A549 (cell line): ENCODE measurements at regions not wholly inside any gene's neighbourhood (a gene's known extent, or its start where the extent isn't known, plus 50 kb on each side); places are given as distances from the start of the nearest gene placed in this dataset.

Experiments used
- ATAC-seq, 2 experiments: fragments of 200-7000 bp in 1 of 2; fragments of >200 bp in 1 of 2; cut with Nextera tagmentation in 1 of 2; cut with Tn5 transposase in 1 of 2; 3 replicates each; pipeline versions ENCODE4 v1.8.0 to v1.9.1; 2018 to 2020; ENCODE audit warnings: mild to moderate bottlenecking in 1 of 2, moderate library complexity in 1 of 2
- CTCF ChIA-PET: fragments of 300-600 bp; sonication (Branson Sonifier 250); formaldehyde crosslinking; extraction: SDS; loops from one replicate; lab custom pipeline; 2021; ENCODE audit warnings: antibody characterized with exemption, inconsistent platforms; lab: Yijun Ruan, JAX
- POLR2A ChIA-PET: fragments of 350-600 bp; formaldehyde crosslinking; extraction: SDS; loops from one replicate; lab custom pipeline; 2021; ENCODE audit warnings: antibody characterized with exemption, inconsistent platforms; lab: Yijun Ruan, JAX
- DNase-seq, 2 experiments: peaks; one replicate each; pipeline versions ENCODE4 v3.0.0 to v3.0.0-alpha.2; 2011 to 2016; ENCODE audit warnings: low read depth in 1 of 2, low spot score in 1 of 2
- FAIRE-seq: peaks from 2 replicates; lab custom pipeline; 2011; peaks lifted over from hg19 to GRCh38; lab: Jason Lieb, UNC
- H3K27ac ChIP-seq, 2 experiments: fragments of >200 bp; sonication (Bioruptor Twin); formaldehyde crosslinking; 3 replicates each; pipeline ENCODE4 v1.5.1; 2016 to 2017
- H3K4me1 ChIP-seq: fragments of >200 bp; sonication (Bioruptor Twin); formaldehyde crosslinking; 3 replicates; pipeline ENCODE4 v1.6.1; 2016
- H3K4me2 ChIP-seq: fragments of >200 bp; sonication (Bioruptor Twin); formaldehyde crosslinking; 3 replicates; pipeline ENCODE4 v1.6.1; 2016
- H3K4me3 ChIP-seq: fragments of >200 bp; sonication (Bioruptor Twin); formaldehyde crosslinking; 3 replicates; pipeline ENCODE4 v1.5.1; 2016
- H3K9me3 ChIP-seq: fragments of >200 bp; sonication (Bioruptor Twin); formaldehyde crosslinking; 3 replicates; pipeline ENCODE4 v1.6.1; 2016
- BCL3 ChIP-seq: fragments of >200 bp; sonication (Bioruptor Twin); formaldehyde crosslinking; IDR thresholded peaks from 3 replicates; pipeline ENCODE4 v1.6.1; 2016
- CBX8 ChIP-seq: fragments of 200-600 bp; sonication (generic); IDR thresholded peaks from 2 replicates; pipeline ENCODE4 v1.6.1; 2016
- EHF ChIP-seq: fragments of 250-450 bp; sonication (Bioruptor Pico); IDR thresholded peaks from 2 replicates; pipeline ENCODE4 v1.5.0; 2020; ENCODE audit warnings: mild to moderate bottlenecking
- EP300 ChIP-seq, 2 experiments: fragments of >200 bp; sonication (Bioruptor Twin); formaldehyde crosslinking; IDR thresholded peaks; 2 replicates in 1 of 2; 3 replicates in 1 of 2; pipeline ENCODE4 v1.6.1; 2016 to 2017
- ESRRA ChIP-seq: fragments of 150-350 bp; IDR thresholded peaks from 2 replicates; pipeline ENCODE4 v1.6.1; 2014; ENCODE audit warnings: mild to moderate bottlenecking, low read length, borderline replicate concordance
- FOSB ChIP-seq: fragments of 250-450 bp; sonication (Bioruptor Pico); IDR thresholded peaks from 2 replicates; pipeline ENCODE4 v1.5.0; 2020; ENCODE audit warnings: mild to moderate bottlenecking, moderate library complexity
- FOXS1 ChIP-seq: fragments of 250-450 bp; sonication (Bioruptor Pico); IDR thresholded peaks from 2 replicates; pipeline ENCODE4 v1.5.0; 2020; ENCODE audit warnings: mild to moderate bottlenecking, moderate library complexity
- GATA3 ChIP-seq: IDR thresholded peaks from 2 replicates; pipeline ENCODE4 v1.6.1; 2012; ENCODE audit warnings: borderline replicate concordance
- HDAC2 ChIP-seq: fragments of 200-600 bp; sonication (generic); IDR thresholded peaks from 2 replicates; pipeline ENCODE4 v1.6.1; 2016
- HEYL ChIP-seq: fragments of 250-450 bp; sonication (Bioruptor Pico); IDR thresholded peaks from 2 replicates; pipeline ENCODE4 v1.8.0; 2021; ENCODE audit warnings: mild to moderate bottlenecking, moderate library complexity
- JUN ChIP-seq, 2 experiments: fragments of >200 bp; sonication (Bioruptor Twin); formaldehyde crosslinking; IDR thresholded peaks; 2 replicates in 1 of 2; 3 replicates in 1 of 2; pipeline ENCODE4 v1.6.1; 2016 to 2017
- JUNB ChIP-seq: fragments of >200 bp; sonication (Bioruptor Twin); formaldehyde crosslinking; IDR thresholded peaks from 2 replicates; pipeline ENCODE4 v1.6.1; 2016
- KDM1A ChIP-seq: fragments of 200-600 bp; sonication (generic); IDR thresholded peaks from 2 replicates; pipeline ENCODE4 v1.6.1; 2016; ENCODE audit warnings: low read depth, mild to moderate bottlenecking
- KDM5A ChIP-seq: fragments of 200-600 bp; sonication (generic); IDR thresholded peaks from 2 replicates; pipeline ENCODE4 v1.6.1; 2016; ENCODE audit warnings: antibody characterized with exemption, mild to moderate bottlenecking
- MAFK ChIP-seq: fragments of 450-650 bp; IDR thresholded peaks from 2 replicates; pipeline ENCODE4 v1.6.1; 2014; ENCODE audit not compliant: partially characterized antibody
- MAZ ChIP-seq: fragments of 150-350 bp; IDR thresholded peaks from 2 replicates; pipeline ENCODE4 v1.6.1; 2014; ENCODE audit warnings: antibody characterized with exemption, low read depth, low read length, borderline replicate concordance
- PBX3 ChIP-seq: IDR thresholded peaks from 2 replicates; pipeline ENCODE4 v1.6.1; 2012
- RAD21 ChIP-seq, 2 experiments: fragments of >200 bp in 1 of 2; sonication (Bioruptor Twin) in 1 of 2; formaldehyde crosslinking in 1 of 2; IDR thresholded peaks in 1 of 2; conservative IDR thresholded peaks in 1 of 2; 2 replicates in 1 of 2; 3 replicates in 1 of 2; pipeline ENCODE4 v1.6.1; 2012 to 2018; ENCODE audit warnings: inconsistent platforms in 1 of 2
- RCOR1 ChIP-seq: fragments of 150-350 bp; IDR thresholded peaks from 2 replicates; pipeline ENCODE4 v1.6.1; 2014; ENCODE audit warnings: antibody characterized with exemption, low read length, low read depth
- SMC3 ChIP-seq: fragments of >200 bp; sonication (Bioruptor Twin); formaldehyde crosslinking; IDR thresholded peaks from 3 replicates; pipeline ENCODE4 v1.6.1; 2018; ENCODE audit warnings: inconsistent platforms
- TFCP2L1 ChIP-seq: fragments of 250-450 bp; sonication (Bioruptor Pico); IDR thresholded peaks from 2 replicates; pipeline ENCODE4 v1.5.0; 2021; ENCODE audit warnings: mild to moderate bottlenecking
- TP53 ChIP-seq: fragments of 250-450 bp; sonication (Bioruptor Pico); IDR thresholded peaks from 2 replicates; pipeline ENCODE4 v1.5.0; 2021; ENCODE audit warnings: mild to moderate bottlenecking, moderate library complexity
- ZFP36 ChIP-seq: fragments of 450-650 bp; IDR thresholded peaks from 2 replicates; pipeline ENCODE4 v1.6.1; 2014; ENCODE audit warnings: borderline replicate concordance; ENCODE audit not compliant: partially characterized antibody
- WGBS: methylation state at CpG from one replicate; pipeline ENCODE4 v1.1.6; 2017; ENCODE audit errors: missing lambda C conversion rate; 5-methylcytosine and 5-hydroxymethylcytosine counted together
- TF ChIP-seq, protein P1 (sequence below): IDR thresholded peaks from 2 replicates; pipeline ENCODE4 v1.6.1; 2012
- TF ChIP-seq, protein P2 (sequence below): fragments of 250-450 bp; sonication (Bioruptor Pico); IDR thresholded peaks from 2 replicates; pipeline ENCODE4 v1.5.0; 2020; ENCODE audit warnings: low read depth, mild to moderate bottlenecking, moderate library complexity
- TF ChIP-seq, protein P3 (sequence below): IDR thresholded peaks from 2 replicates; pipeline ENCODE4 v1.6.1; 2012; ENCODE audit warnings: low read depth, borderline replicate concordance
- TF ChIP-seq, protein P4 (sequence below): fragments of 150-350 bp; IDR thresholded peaks from 2 replicates; pipeline ENCODE4 v1.6.1; 2014; ENCODE audit warnings: low read depth, mild to moderate bottlenecking, low read length
- TF ChIP-seq, protein P5 (sequence below): fragments of >200 bp; sonication (Bioruptor Twin); formaldehyde crosslinking; IDR thresholded peaks from 2 replicates; pipeline ENCODE4 v1.6.1; 2016

GRCh38 chr2:19592197-19592596, 233.8 kb upstream of the OSR1 start (continued):
- TF ChIP-seq EP300 (IDR thresholded peaks at IDR 0.05) (no peak), RCOR1 (no peak), ESRRA (no peak), HEYL (CRISPR knock-in tag) (no peak), KDM1A (no peak)
- TF ChIP-seq, all 56 proteins: peak for 0

DNA sequence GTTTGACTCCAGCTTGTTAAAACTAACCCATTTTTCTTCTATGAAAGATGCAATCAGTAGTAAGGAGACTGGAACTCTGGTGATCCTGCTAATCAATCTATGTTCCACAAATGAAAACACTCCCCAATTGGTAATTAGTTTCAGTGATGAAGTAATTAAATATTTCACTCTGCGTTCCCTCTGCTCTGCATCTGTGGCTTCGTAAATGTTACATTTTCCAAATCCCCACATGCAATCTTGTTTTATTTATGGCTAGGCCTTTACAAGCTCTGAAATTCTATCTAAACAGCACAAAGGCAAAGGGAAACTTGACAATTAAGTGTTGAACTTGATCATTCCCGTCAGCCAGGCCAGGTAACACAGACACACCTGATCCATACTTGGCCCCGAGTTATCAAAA, 231.4 kb upstream of the OSR1 start:
- no peak overlapping the region for H3K27ac ChIP-seq
- no peak for ATAC-seq
- no peak overlapping the region for H3K4me2 ChIP-seq
- no peak overlapping the region for H3K4me3 ChIP-seq
- H3K4me1 ChIP-seq = no peaks in the 10 kb centered on the region
- 82% methylated on average over 4 of the region's 4 CpGs for WGBS
- POLR2A ChIA-PET = no interaction called here
- no peaks in the 10 kb centered on the region for H3K9me3 ChIP-seq
- DNase-seq = no peak
- FAIRE-seq = no peak
- TF ChIP-seq RAD21 (conservative IDR thresholded peaks at IDR 0.05 in 1 of 2, IDR thresholded peaks at IDR 0.05 in 1 of 2) (no peak), GATA3 (no peak), TP53 (CRISPR knock-in tag) (no peak), FOSB (no peak), KDM1A (no peak), EHF (CRISPR knock-in tag) (no peak), SMC3 (no peak), MAFK (no peak), ZFP36 (no peak), BCL3 (no peak), PBX3 (no peak), JUNB (no peak)
- TF ChIP-seq, protein P1, sequence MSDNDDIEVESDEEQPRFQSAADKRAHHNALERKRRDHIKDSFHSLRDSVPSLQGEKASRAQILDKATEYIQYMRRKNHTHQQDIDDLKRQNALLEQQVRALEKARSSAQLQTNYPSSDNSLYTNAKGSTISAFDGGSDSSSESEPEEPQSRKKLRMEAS = no peak
- TF ChIP-seq, all 56 proteins: peak for 0
- CTCF ChIA-PET = no interaction called here

DNA sequence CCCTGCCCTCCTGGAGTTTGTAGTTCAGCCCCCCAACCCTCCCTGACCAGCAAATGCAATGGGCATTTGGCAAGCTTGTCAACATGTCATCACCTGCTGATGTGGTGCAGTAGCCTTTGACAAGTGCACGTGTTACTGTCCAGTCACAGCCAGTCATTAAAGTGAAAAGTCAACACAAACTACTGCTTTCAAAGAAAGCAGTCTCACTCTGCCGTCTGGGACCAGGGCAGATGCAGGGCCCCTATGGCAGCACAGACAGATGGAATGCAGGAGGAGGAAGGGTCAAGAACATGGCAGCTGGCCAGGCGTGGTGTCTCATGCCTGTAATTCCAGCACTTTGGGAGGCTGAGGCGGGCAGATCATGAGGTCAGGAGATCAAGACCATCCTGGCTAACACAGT, 222.4 kb upstream of the OSR1 start:
- 61% methylated on average over 4 of the region's 4 CpGs for WGBS
- H3K9me3 ChIP-seq = no peaks in the 10 kb centered on the region
- H3K27ac ChIP-seq = peak overlapping the region in 1 of 2 experiments; percentile 55; a peak in 1 of 6 replicates
- no peak for FAIRE-seq
- ChIA-PET POLR2A (no interaction called here), CTCF (interaction anchor here (1.4 kb wide), 1 partner anchor 19 kb away, joined by 5 read pairs; no protein-coding TSS in a partner anchor)
- no peak for DNase-seq
- H3K4me1 ChIP-seq = peaks cover 51% of the 10 kb centered on the region
- no peak; a peak in 1 of 6 replicates for ATAC-seq
- TF ChIP-seq, protein P2, sequence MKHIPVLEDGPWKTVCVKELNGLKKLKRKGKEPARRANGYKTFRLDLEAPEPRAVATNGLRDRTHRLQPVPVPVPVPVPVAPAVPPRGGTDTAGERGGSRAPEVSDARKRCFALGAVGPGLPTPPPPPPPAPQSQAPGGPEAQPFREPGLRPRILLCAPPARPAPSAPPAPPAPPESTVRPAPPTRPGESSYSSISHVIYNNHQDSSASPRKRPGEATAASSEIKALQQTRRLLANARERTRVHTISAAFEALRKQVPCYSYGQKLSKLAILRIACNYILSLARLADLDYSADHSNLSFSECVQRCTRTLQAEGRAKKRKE (CRISPR knock-in tag) = no peak
- no peak for TF ChIP-seq MAZ
- no peak for TF ChIP-seq TFCP2L1
- TF ChIP-seq EHF (CRISPR knock-in tag) = no peak
- no peak for TF ChIP-seq KDM5A
- TF ChIP-seq FOXS1 (CRISPR knock-in tag) = no peak
- TF ChIP-seq, protein P3, sequence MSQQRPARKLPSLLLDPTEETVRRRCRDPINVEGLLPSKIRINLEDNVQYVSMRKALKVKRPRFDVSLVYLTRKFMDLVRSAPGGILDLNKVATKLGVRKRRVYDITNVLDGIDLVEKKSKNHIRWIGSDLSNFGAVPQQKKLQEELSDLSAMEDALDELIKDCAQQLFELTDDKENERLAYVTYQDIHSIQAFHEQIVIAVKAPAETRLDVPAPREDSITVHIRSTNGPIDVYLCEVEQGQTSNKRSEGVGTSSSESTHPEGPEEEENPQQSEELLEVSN = no peak
- no peak for TF ChIP-seq SMC3
- TF ChIP-seq, protein P4, sequence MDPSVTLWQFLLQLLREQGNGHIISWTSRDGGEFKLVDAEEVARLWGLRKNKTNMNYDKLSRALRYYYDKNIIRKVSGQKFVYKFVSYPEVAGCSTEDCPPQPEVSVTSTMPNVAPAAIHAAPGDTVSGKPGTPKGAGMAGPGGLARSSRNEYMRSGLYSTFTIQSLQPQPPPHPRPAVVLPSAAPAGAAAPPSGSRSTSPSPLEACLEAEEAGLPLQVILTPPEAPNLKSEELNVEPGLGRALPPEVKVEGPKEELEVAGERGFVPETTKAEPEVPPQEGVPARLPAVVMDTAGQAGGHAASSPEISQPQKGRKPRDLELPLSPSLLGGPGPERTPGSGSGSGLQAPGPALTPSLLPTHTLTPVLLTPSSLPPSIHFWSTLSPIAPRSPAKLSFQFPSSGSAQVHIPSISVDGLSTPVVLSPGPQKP = no peak
- TF ChIP-seq JUNB = no peak
- no peak for TF ChIP-seq ZFP36
- no peak for TF ChIP-seq HDAC2
- TF ChIP-seq CBX8 = no peak
- TF ChIP-seq, protein P5, sequence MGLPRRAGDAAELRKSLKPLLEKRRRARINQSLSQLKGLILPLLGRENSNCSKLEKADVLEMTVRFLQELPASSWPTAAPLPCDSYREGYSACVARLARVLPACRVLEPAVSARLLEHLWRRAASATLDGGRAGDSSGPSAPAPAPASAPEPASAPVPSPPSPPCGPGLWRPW = no peak
- TF ChIP-seq FOSB = no peak
- no peak for TF ChIP-seq JUN (IDR thresholded peaks at IDR 0.05)
- TF ChIP-seq, all 56 proteins: peak for 0
- Histone ChIP-seq H3K4me3 (no peak overlapping the region), H3K4me2 (no peak overlapping the region)
